ENCODE measurements at regions not wholly inside any gene's neighbourhood (a gene's known extent, or its start where the extent isn't known, plus 50 kb on each side); places are given as distances from the start of the nearest gene placed in this dataset.

GRCh38 chr4:125111323-125111722 lies 203.4 kb upstream of the FAT4 start:
- H3K4me3 ChIP-seq (ENCODE audit: low read length), result no peak overlapping the region
- WGBS, result 77% methylated on average over 3 of the region's 3 CpGs
- DNase-seq (no peak), ATAC-seq (no peak)
- H3K4me1 ChIP-seq (ENCODE audit: control insufficient read depth, insufficient read depth, low read length), result no peaks in the 10 kb centered on the region
- no peak overlapping the region for H3K27ac ChIP-seq (ENCODE audit: low read length)
- no peaks in the 10 kb centered on the region for H3K9me3 ChIP-seq (ENCODE audit: control insufficient read depth, low read length)
- intact Hi-C loops (cut with DNase I), result no loop called here
- no peaks in the 10 kb centered on the region for H3K27me3 ChIP-seq (ENCODE audit: control insufficient read depth, insufficient read depth)

GRCh38 chr4:125105561-125105960 lies 209.2 kb upstream of the FAT4 start:
- Histone ChIP-seq H3K4me1 (ENCODE audit: control insufficient read depth, insufficient read depth, low read length) (peaks cover 1% of the 10 kb centered on the region), H3K4me3 (ENCODE audit: low read length) (no peak overlapping the region), H3K27me3 (ENCODE audit: control insufficient read depth, insufficient read depth) (no peaks in the 10 kb centered on the region), H3K27ac (ENCODE audit: low read length) (no peak overlapping the region), H3K9me3 (ENCODE audit: control insufficient read depth, low read length) (no peaks in the 10 kb centered on the region)
- intact Hi-C loops (cut with DNase I), result no loop called here
- ATAC-seq (no peak), DNase-seq (no peak)
- WGBS, result 85% methylated on average over 2 of the region's 2 CpGs

GRCh38 chr4:125104616-125105015 lies 210.1 kb upstream of the FAT4 start:
- WGBS, result 77% methylated on average over 2 of the region's 2 CpGs

GRCh38 chr4:125101719-125102118 lies 213.0 kb upstream of the FAT4 start:
- DNase-seq, result no peak
- WGBS, result 75% methylated on average over 3 of the region's 3 CpGs
- Histone ChIP-seq H3K4me3 (ENCODE audit: low read length) (no peak overlapping the region), H3K4me1 (ENCODE audit: control insufficient read depth, insufficient read depth, low read length) (peaks cover 1% of the 10 kb centered on the region), H3K9me3 (ENCODE audit: control insufficient read depth, low read length) (no peaks in the 10 kb centered on the region), H3K27me3 (ENCODE audit: control insufficient read depth, insufficient read depth) (no peaks in the 10 kb centered on the region), H3K27ac (ENCODE audit: low read length) (no peak overlapping the region)
- no peak for ATAC-seq
- intact Hi-C loops (cut with DNase I), result no loop called here

More at GRCh38 chr4:125104616-125105015, 210.1 kb upstream of the FAT4 start:
- Histone ChIP-seq H3K4me3 (ENCODE audit: low read length) (no peak overlapping the region), H3K27me3 (ENCODE audit: control insufficient read depth, insufficient read depth) (no peaks in the 10 kb centered on the region), H3K27ac (ENCODE audit: low read length) (no peak overlapping the region), H3K9me3 (ENCODE audit: control insufficient read depth, low read length) (no peaks in the 10 kb centered on the region), H3K4me1 (ENCODE audit: control insufficient read depth, insufficient read depth, low read length) (peaks cover 1% of the 10 kb centered on the region)
- DNase-seq (no peak), ATAC-seq (no peak)
- intact Hi-C loops (cut with DNase I), result no loop called here

GRCh38 chr4:125097729-125098128 lies 217.0 kb upstream of the FAT4 start:
- H3K27ac ChIP-seq (ENCODE audit: low read length), result no peak overlapping the region
- peaks cover 1% of the 10 kb centered on the region for H3K4me1 ChIP-seq (ENCODE audit: control insufficient read depth, insufficient read depth, low read length)
- no peaks in the 10 kb centered on the region for H3K9me3 ChIP-seq (ENCODE audit: control insufficient read depth, low read length)
- no peaks in the 10 kb centered on the region for H3K27me3 ChIP-seq (ENCODE audit: control insufficient read depth, insufficient read depth)
- no peak overlapping the region for H3K4me3 ChIP-seq (ENCODE audit: low read length)
- DNase-seq (no peak), ATAC-seq (no peak)
- intact Hi-C loops (cut with DNase I), result no loop called here
- WGBS, result 53% methylated on average over 2 of the region's 2 CpGs

DNA sequence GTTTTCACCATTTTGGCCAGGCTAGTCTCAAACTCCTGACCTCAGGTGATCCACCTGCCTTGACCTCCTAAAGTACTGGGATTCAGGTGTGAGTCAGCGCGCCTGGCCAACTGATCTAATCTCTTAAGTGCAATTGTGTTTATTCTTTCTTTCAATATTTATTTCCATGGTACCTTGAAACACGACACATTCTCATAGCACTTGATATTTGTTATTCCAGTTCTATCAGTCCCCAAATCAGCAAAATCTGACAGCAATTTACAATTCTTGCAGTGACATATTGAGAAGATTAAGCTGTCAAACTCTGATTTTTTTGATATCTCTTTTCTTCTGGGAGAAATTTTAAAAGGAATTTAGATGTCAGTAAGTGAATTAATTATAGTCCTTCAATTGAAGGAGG lies 218.1 kb upstream of the FAT4 start:
- H3K9me3 ChIP-seq (ENCODE audit: control insufficient read depth, low read length), result no peaks in the 10 kb centered on the region
- WGBS, result 95% methylated on average over 3 of the region's 3 CpGs
- intact Hi-C loops (cut with DNase I), result no loop called here

DNA sequence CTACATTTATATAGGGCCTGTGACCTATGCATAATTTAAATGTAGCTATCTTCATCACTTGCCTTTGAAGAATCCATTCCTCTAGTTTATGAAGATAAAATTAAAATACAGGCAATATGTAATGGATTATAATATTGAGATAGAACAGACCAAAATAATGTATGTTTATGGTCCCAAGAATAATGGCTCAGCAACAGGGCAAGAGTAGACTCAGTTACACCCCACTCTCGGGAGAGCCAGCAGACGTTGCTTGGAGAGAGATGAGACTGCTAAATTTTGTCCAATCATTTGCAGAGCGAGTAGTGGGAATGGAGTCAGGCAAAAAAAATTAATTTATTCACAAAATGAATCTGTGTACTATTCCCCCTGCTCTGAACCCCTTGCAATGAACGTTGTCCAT lies 223.2 kb upstream of the FAT4 start:
- WGBS, result 90% methylated on average over 4 of the region's 4 CpGs
- ATAC-seq (no peak), DNase-seq (no peak)
- Histone ChIP-seq H3K4me3 (ENCODE audit: low read length) (no peak overlapping the region), H3K4me1 (ENCODE audit: control insufficient read depth, insufficient read depth, low read length) (no peaks in the 10 kb centered on the region), H3K9me3 (ENCODE audit: control insufficient read depth, low read length) (no peaks in the 10 kb centered on the region), H3K27me3 (ENCODE audit: control insufficient read depth, insufficient read depth) (no peaks in the 10 kb centered on the region), H3K27ac (ENCODE audit: low read length) (no peak overlapping the region)
- intact Hi-C loops (cut with DNase I), result no loop called here

More for the DNA sequence above, 218.1 kb upstream of the FAT4 start:
- ATAC-seq (no peak), DNase-seq (no peak)
- no peak overlapping the region for H3K4me3 ChIP-seq (ENCODE audit: low read length)
- no peaks in the 10 kb centered on the region for H3K27me3 ChIP-seq (ENCODE audit: control insufficient read depth, insufficient read depth)
- H3K4me1 ChIP-seq (ENCODE audit: control insufficient read depth, insufficient read depth, low read length), result peaks cover 1% of the 10 kb centered on the region
- H3K27ac ChIP-seq (ENCODE audit: low read length), result no peak overlapping the region

DNA sequence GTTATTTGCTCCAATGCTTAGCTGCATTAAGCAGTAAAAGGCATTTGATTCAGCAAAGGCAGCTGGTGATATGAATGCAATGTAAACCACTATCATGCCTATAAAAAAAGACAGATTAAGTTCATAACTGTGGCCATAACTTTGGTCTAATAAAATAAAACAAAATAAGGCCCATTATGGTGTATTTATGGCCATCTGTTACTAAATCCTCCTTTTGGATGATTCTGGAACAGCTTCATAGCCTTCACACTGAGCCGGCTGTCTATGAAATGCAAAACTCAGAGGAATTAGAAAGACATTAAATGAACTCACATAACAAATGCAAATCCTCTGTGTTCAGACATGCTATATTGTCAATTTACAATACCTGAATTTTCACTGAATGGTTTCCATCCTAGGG lies 223.7 kb upstream of the FAT4 start:
- intact Hi-C loops (cut with DNase I), result no loop called here
- Histone ChIP-seq H3K4me3 (ENCODE audit: low read length) (no peak overlapping the region), H3K27me3 (ENCODE audit: control insufficient read depth, insufficient read depth) (no peaks in the 10 kb centered on the region), H3K9me3 (ENCODE audit: control insufficient read depth, low read length) (no peaks in the 10 kb centered on the region), H3K4me1 (ENCODE audit: control insufficient read depth, insufficient read depth, low read length) (no peaks in the 10 kb centered on the region), H3K27ac (ENCODE audit: low read length) (no peak overlapping the region)
- ATAC-seq, result no peak
- DNase-seq, result no peak
- WGBS, result 75% methylated on average over 1 of the region's 1 CpG

GRCh38 chr4:125084608-125085007 lies 230.1 kb upstream of the FAT4 start:
- Histone ChIP-seq H3K27me3 (ENCODE audit: control insufficient read depth, insufficient read depth) (no peaks in the 10 kb centered on the region), H3K4me3 (ENCODE audit: low read length) (no peak overlapping the region), H3K4me1 (ENCODE audit: control insufficient read depth, insufficient read depth, low read length) (no peaks in the 10 kb centered on the region), H3K27ac (ENCODE audit: low read length) (no peak overlapping the region), H3K9me3 (ENCODE audit: control insufficient read depth, low read length) (no peaks in the 10 kb centered on the region)
- DNase-seq, result no peak
- intact Hi-C loops (cut with DNase I), result no loop called here
- no peak for ATAC-seq
- WGBS, result 58% methylated on average over 1 of the region's 1 CpG

DNA sequence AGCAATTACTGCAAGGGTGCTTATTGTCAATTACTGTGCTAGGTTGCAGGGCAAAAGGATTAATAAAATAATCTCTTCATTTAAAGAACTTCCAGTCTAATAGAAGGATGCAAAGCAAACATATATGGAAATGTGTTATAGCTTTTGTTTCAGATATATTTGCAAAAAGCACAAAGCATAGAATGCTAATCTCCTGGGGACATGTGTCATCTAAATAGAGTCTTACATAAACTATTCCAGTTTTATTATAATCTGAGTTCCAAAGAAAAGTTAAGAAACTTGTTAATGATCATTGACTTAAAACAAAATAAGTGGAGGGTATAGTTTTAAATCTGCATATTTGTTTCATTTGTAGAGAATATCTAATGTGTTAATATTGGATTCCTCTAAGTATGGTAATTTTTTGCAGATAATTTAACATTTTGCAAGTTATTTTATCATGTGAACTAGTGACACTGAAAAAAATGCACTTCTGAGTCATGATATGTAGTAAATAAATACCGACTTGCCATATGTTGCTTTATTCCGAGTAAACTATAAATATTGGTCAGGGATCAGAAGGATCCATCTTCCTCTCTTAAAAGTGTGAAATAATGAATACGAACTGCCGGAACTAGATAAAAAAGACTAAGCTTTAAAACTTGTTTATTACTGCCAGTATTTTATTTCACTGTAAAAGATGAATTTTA lies 231.9 kb upstream of the FAT4 start:
- WGBS, result 83% methylated on average over 4 of the region's 4 CpGs

GRCh38 chr4:125072269-125072668 lies 242.5 kb upstream of the FAT4 start:
- H3K27me3 ChIP-seq (ENCODE audit: control insufficient read depth, insufficient read depth), result no peaks in the 10 kb centered on the region
- DNase-seq, result no peak
- no peak for ATAC-seq
- H3K4me3 ChIP-seq (ENCODE audit: low read length), result no peak overlapping the region
- intact Hi-C loops (cut with DNase I), result no loop called here
- no peak overlapping the region for H3K27ac ChIP-seq (ENCODE audit: low read length)
- no peaks in the 10 kb centered on the region for H3K9me3 ChIP-seq (ENCODE audit: control insufficient read depth, low read length)
- H3K4me1 ChIP-seq (ENCODE audit: control insufficient read depth, insufficient read depth, low read length), result no peaks in the 10 kb centered on the region

More for the DNA sequence above, 231.9 kb upstream of the FAT4 start:
- Histone ChIP-seq H3K27ac (ENCODE audit: low read length) (no peak overlapping the region), H3K4me1 (ENCODE audit: control insufficient read depth, insufficient read depth, low read length) (no peaks in the 10 kb centered on the region), H3K9me3 (ENCODE audit: control insufficient read depth, low read length) (no peaks in the 10 kb centered on the region), H3K27me3 (ENCODE audit: control insufficient read depth, insufficient read depth) (no peaks in the 10 kb centered on the region), H3K4me3 (ENCODE audit: low read length) (no peak overlapping the region)
- no peak for ATAC-seq
- intact Hi-C loops (cut with DNase I), result no loop called here
- no peak for DNase-seq

GRCh38 chr4:125070861-125071260 lies 243.9 kb upstream of the FAT4 start:
- H3K27me3 ChIP-seq (ENCODE audit: control insufficient read depth, insufficient read depth), result no peaks in the 10 kb centered on the region
- ATAC-seq (no peak), DNase-seq (no peak)
- H3K4me1 ChIP-seq (ENCODE audit: control insufficient read depth, insufficient read depth, low read length), result no peaks in the 10 kb centered on the region
- H3K4me3 ChIP-seq (ENCODE audit: low read length), result no peak overlapping the region
- intact Hi-C loops (cut with DNase I), result no loop called here
- H3K9me3 ChIP-seq (ENCODE audit: control insufficient read depth, low read length), result no peaks in the 10 kb centered on the region
- H3K27ac ChIP-seq (ENCODE audit: low read length), result no peak overlapping the region

Measured in right cardiac atrium (tissue), 5 donors.